Fibroblast of villous mesenchyme (primary cell): ENCODE measurements at regions not wholly inside any gene's neighbourhood (a gene's known extent, or its start where the extent isn't known, plus 50 kb on each side); places are given as distances from the start of the nearest gene placed in this dataset.

Experiments used
- DNase-seq: peaks from one replicate; pipeline ENCODE4 v3.0.0-alpha.2; 2010; ENCODE audit warnings: low read depth
- H3K4me3 ChIP-seq: 2 replicates; pipeline ENCODE4 v1.5.1; 2011; ENCODE audit warnings: low read depth, mild to moderate bottlenecking, low read length
- CTCF ChIP-seq: IDR thresholded peaks from 2 replicates; pipeline ENCODE4 v1.5.1; 2012; ENCODE audit warnings: low read depth, mild to moderate bottlenecking, low read length; ENCODE audit not compliant: insufficient read depth

- DNase-seq: peak; percentile 17
- no peak overlapping the region for H3K4me3 ChIP-seq
- TF ChIP-seq CTCF: no peak
Observed at GRCh38 chr10:44172883-44173607, 211.9 kb downstream of the CXCL12 start.

- DNase-seq: no peak
- no peak overlapping the region for H3K4me3 ChIP-seq
- TF ChIP-seq CTCF: no peak
Observed at GRCh38 chr10:44171765-44172164, 213.1 kb downstream of the CXCL12 start.

- no peak overlapping the region for H3K4me3 ChIP-seq
- DNase-seq: no peak
- TF ChIP-seq CTCF: no peak
Observed at GRCh38 chr10:44168478-44168877, 216.4 kb downstream of the CXCL12 start.

GRCh38 chr10:44167752-44168151, 217.1 kb downstream of the CXCL12 start:
- TF ChIP-seq CTCF: no peak
- no peak overlapping the region for H3K4me3 ChIP-seq
- no peak for DNase-seq

GRCh38 chr10:44166441-44166840, 218.5 kb downstream of the CXCL12 start:
- no peak for DNase-seq
- TF ChIP-seq CTCF: no peak
- H3K4me3 ChIP-seq: no peak overlapping the region

- TF ChIP-seq CTCF: no peak
- DNase-seq: no peak
- no peak overlapping the region for H3K4me3 ChIP-seq
Observed at GRCh38 chr10:44164251-44164956, 220.5 kb downstream of the CXCL12 start.
